HL-60 (cell line): ENCODE measurements at regions not wholly inside any gene's neighbourhood (a gene's known extent, or its start where the extent isn't known, plus 50 kb on each side); places are given as distances from the start of the nearest gene placed in this dataset.

Source experiments
- CTCF ChIP-seq: IDR thresholded peaks from one replicate; pipeline ENCODE4 v1.5.1; 2011; ENCODE audit warnings: low read length, control low read depth, inconsistent platforms; ENCODE audit not compliant: insufficient read depth
- POLR2AphosphoS5 ChIP-seq: IDR thresholded peaks from 2 replicates; pipeline ENCODE4 v1.6.1; 2012; ENCODE audit warnings: low read depth
- SPI1 ChIP-seq: IDR thresholded peaks from 2 replicates; pipeline ENCODE4 v1.6.1; 2012; ENCODE audit warnings: low read depth, mild to moderate bottlenecking, borderline replicate concordance

- TF ChIP-seq CTCF, result no peak
- no peak for TF ChIP-seq POLR2AphosphoS5
- TF ChIP-seq SPI1, result no peak
Measured at GRCh38 chr5:117877731-117878130, 1110.6 kb downstream of the DTWD2 start.
